NCI-H2196 (cell line): ENCODE measurements at regions not wholly inside any gene's neighbourhood (a gene's known extent, or its start where the extent isn't known, plus 50 kb on each side); places are given as distances from the start of the nearest gene placed in this dataset.

Experiments used
- DNase-seq: peaks from one replicate; lab custom pipeline; 2025; ENCODE audit not compliant: unreplicated experiment; lab: John Stamatoyannopoulos, UW

GRCh38 chr2:6685447-6685846 is 180.3 kb downstream of the CMPK2 start:
- DNase-seq: no peak

GRCh38 chr2:6692056-6692455 is 173.7 kb downstream of the CMPK2 start:
- DNase-seq: no peak

GRCh38 chr2:6692819-6693218 is 172.9 kb downstream of the CMPK2 start:
- no peak for DNase-seq

GRCh38 chr2:6694555-6694954 is 171.2 kb downstream of the CMPK2 start:
- DNase-seq: no peak

- DNase-seq: no peak
These were observed 165.4 kb downstream of the CMPK2 start for GRCh38 chr2:6700335-6700734.

GRCh38 chr2:6704077-6704476 is 161.6 kb downstream of the CMPK2 start:
- no peak for DNase-seq

GRCh38 chr2:6721395-6721794 is 144.3 kb downstream of the CMPK2 start:
- DNase-seq: no peak

- no peak for DNase-seq
These were observed 143.1 kb downstream of the CMPK2 start for GRCh38 chr2:6722574-6722973.

GRCh38 chr2:6723865-6724604 is 141.7 kb downstream of the CMPK2 start:
- DNase-seq: no peak

- no peak for DNase-seq
These were observed 141.0 kb downstream of the CMPK2 start for GRCh38 chr2:6724605-6725140.

GRCh38 chr2:6728156-6728555 is 137.6 kb downstream of the CMPK2 start:
- DNase-seq: no peak

GRCh38 chr2:6730003-6730402 is 135.7 kb downstream of the CMPK2 start:
- DNase-seq: no peak

GRCh38 chr2:6730649-6731532 is 134.8 kb downstream of the CMPK2 start:
- no peak for DNase-seq

GRCh38 chr2:6739547-6739946 is 126.2 kb downstream of the CMPK2 start:
- no peak for DNase-seq

GRCh38 chr2:6741229-6741628 is 124.5 kb downstream of the CMPK2 start:
- no peak for DNase-seq

- DNase-seq: no peak
These were observed 121.7 kb downstream of the CMPK2 start for GRCh38 chr2:6744038-6744437.

- no peak for DNase-seq
These were observed 118.3 kb downstream of the CMPK2 start for GRCh38 chr2:6747433-6747832.

GRCh38 chr2:6748406-6749067 is 117.2 kb downstream of the CMPK2 start:
- DNase-seq: no peak

- DNase-seq: no peak
These were observed 115.7 kb downstream of the CMPK2 start for GRCh38 chr2:6749962-6750361.

- DNase-seq: no peak
These were observed 115.1 kb downstream of the CMPK2 start for GRCh38 chr2:6750411-6751158.

- DNase-seq: no peak
These were observed 111.3 kb downstream of the CMPK2 start for GRCh38 chr2:6754419-6754818.
